Esophagus squamous epithelium (tissue), 5 donors: ENCODE measurements at regions not wholly inside any gene's neighbourhood (a gene's known extent, or its start where the extent isn't known, plus 50 kb on each side); places are given as distances from the start of the nearest gene placed in this dataset.

Experiments
- DNase-seq: peaks from one replicate; lab custom pipeline; 2025; lab: John Stamatoyannopoulos, UW
- H3K27ac ChIP-seq, 4 donors: fragments of 200-600 bp; sonication (generic); one replicate each; pipeline ENCODE4 v1.5.1; 2016 to 2019; ENCODE audit warnings: mild to moderate bottlenecking in 1 of 4
- H3K27me3 ChIP-seq, 4 donors: fragments of 200-600 bp; sonication (generic); 1 replicate in 3 of 4; 2 replicates in 1 of 4; pipeline versions ENCODE4 v1.5.1 to v1.6.0; 2017 to 2021; ENCODE audit warnings: antibody characterized with exemption in 1 of 4
- H3K36me3 ChIP-seq, 3 donors: fragments of 200-600 bp; sonication (generic); one replicate each; pipeline ENCODE4 v1.5.1; 2016 to 2019
- H3K4me1 ChIP-seq, 3 donors: fragments of 200-600 bp; sonication (generic); one replicate each; pipeline ENCODE4 v1.5.1; 2017 to 2019
- H3K4me3 ChIP-seq, 4 donors: fragments of 200-600 bp; sonication (generic); 1 replicate in 3 of 4; 2 replicates in 1 of 4; pipeline ENCODE4 v1.5.1; 2016 to 2019; ENCODE audit warnings: mild to moderate bottlenecking in 2 of 4, moderate library complexity in 1 of 4
- H3K9me3 ChIP-seq, 3 donors: fragments of 200-600 bp; sonication (generic); one replicate each; pipeline ENCODE4 v1.5.1; 2016 to 2019
- POLR2A ChIP-seq, 4 donors: fragments of 450-650 bp; IDR thresholded peaks; one replicate each; pipeline ENCODE4 v1.6.1; 2017; ENCODE audit warnings: antibody characterized with exemption in 4 of 4, mild to moderate bottlenecking in 4 of 4, moderate library complexity in 3 of 4
- WGBS, 2 donors: methylation state at CpG; one replicate each; pipeline ENCODE4 v1.1.5; 2018; 5-methylcytosine and 5-hydroxymethylcytosine counted together
- intact Hi-C: fragments of 100-400 bp; cut with DNase I; formaldehyde crosslinking; loops from one replicate; pipeline ENCODE4 v1.15.0; 2022
- TF ChIP-seq, protein P1 (sequence below), 6 experiments: fragments of 450-650 bp in 4 of 6; fragments of 200-600 bp in 2 of 6; sonication (generic) in 2 of 6; IDR thresholded peaks; one replicate each; pipeline ENCODE4 v1.5.1; 2016 to 2019; ENCODE audit warnings: antibody characterized with exemption in 6 of 6, mild to moderate bottlenecking in 4 of 6, moderate library complexity in 4 of 6
- donor health status: DM: yes; HTN: yes; CAD: no.

DNA sequence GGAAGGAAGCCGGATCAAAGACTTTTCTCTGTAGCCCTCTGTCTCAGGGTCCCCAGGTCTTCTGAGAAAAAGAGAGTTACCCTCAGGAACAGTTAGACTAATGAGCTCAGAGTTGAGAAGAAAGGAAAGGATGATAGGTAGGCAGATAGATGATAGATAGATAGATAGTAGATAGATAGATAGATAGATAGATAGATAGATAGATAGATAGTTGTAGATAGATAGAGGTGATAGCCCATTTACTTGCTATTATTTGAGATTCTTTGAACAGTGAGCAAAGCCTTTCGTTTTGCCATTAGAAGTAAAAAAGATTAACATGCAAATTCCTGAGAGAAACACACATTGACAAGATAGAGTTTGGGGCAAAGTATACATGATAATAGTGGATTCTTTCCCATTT, 86.9 kb upstream of the KIT start:
- peaks cover 0 to 20% (median 0%) of the 10 kb centered on the region in 3 donors for H3K4me1 ChIP-seq
- no peak overlapping the region for H3K27ac ChIP-seq
- H3K4me3 ChIP-seq = no peak overlapping the region
- DNase-seq = no peak
- H3K36me3 ChIP-seq = no peaks in the 10 kb centered on the region
- TF ChIP-seq, protein P1, sequence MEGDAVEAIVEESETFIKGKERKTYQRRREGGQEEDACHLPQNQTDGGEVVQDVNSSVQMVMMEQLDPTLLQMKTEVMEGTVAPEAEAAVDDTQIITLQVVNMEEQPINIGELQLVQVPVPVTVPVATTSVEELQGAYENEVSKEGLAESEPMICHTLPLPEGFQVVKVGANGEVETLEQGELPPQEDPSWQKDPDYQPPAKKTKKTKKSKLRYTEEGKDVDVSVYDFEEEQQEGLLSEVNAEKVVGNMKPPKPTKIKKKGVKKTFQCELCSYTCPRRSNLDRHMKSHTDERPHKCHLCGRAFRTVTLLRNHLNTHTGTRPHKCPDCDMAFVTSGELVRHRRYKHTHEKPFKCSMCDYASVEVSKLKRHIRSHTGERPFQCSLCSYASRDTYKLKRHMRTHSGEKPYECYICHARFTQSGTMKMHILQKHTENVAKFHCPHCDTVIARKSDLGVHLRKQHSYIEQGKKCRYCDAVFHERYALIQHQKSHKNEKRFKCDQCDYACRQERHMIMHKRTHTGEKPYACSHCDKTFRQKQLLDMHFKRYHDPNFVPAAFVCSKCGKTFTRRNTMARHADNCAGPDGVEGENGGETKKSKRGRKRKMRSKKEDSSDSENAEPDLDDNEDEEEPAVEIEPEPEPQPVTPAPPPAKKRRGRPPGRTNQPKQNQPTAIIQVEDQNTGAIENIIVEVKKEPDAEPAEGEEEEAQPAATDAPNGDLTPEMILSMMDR (IDR thresholded peaks at IDR 0.05) = no peak
- TF ChIP-seq POLR2A (IDR thresholded peaks at IDR 0.05) = no peak
- H3K27me3 ChIP-seq = no peaks in the 10 kb centered on the region
- H3K9me3 ChIP-seq = no peaks in the 10 kb centered on the region
- 56 to 71% methylated on average over 2 of the region's 2 CpGs for WGBS, 2 donors
- intact Hi-C loops = no loop called here

GRCh38 chr4:54571293-54572151, 86.2 kb upstream of the KIT start:
- H3K9me3 ChIP-seq = no peaks in the 10 kb centered on the region
- WGBS, 2 donors = 80 to 82% methylated on average over 11 to 12 of the region's 12 CpGs
- no peak for DNase-seq
- H3K4me1 ChIP-seq = peaks cover 0 to 16% (median 0%) of the 10 kb centered on the region in 3 donors
- TF ChIP-seq POLR2A (IDR thresholded peaks at IDR 0.05) = no peak
- TF ChIP-seq, protein P1 (IDR thresholded peaks at IDR 0.05) = no peak
- no peak overlapping the region for H3K27ac ChIP-seq
- H3K36me3 ChIP-seq = no peaks in the 10 kb centered on the region
- intact Hi-C loops = no loop called here
- no peak overlapping the region for H3K4me3 ChIP-seq
- H3K27me3 ChIP-seq = no peaks in the 10 kb centered on the region

- H3K27ac ChIP-seq = no peak overlapping the region
- no peak for TF ChIP-seq POLR2A (IDR thresholded peaks at IDR 0.05)
- TF ChIP-seq, protein P1 (IDR thresholded peaks at IDR 0.05) = no peak
- H3K4me1 ChIP-seq = peaks cover 0 to 9% (median 0%) of the 10 kb centered on the region in 3 donors
- no peaks in the 10 kb centered on the region for H3K27me3 ChIP-seq
- H3K36me3 ChIP-seq = no peaks in the 10 kb centered on the region
- H3K9me3 ChIP-seq = no peaks in the 10 kb centered on the region
- intact Hi-C loops = no loop called here
- H3K4me3 ChIP-seq = no peak overlapping the region
- no peak for DNase-seq
Measured at GRCh38 chr4:54572152-54572542, 85.6 kb upstream of the KIT start.

DNA sequence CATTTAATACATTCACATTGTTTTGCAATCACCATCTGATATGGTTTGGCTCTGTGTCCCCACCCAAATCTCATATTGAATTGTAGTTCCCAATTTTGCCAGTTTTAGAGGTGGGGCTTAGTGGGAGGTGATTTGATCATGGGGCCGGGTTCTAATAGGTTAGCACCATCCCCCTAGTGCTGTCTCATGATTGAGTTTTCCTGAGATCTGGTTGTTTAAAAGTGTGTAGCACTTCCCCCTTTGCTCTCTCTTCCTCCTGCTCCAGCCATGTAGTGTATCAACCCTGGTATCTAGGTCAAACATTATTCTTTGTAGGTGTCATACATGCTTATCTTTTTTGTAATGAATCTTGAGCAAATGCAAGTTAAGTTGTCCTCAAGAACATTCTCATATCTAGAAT, 83.3 kb upstream of the KIT start:
- H3K27me3 ChIP-seq = no peaks in the 10 kb centered on the region
- no peak overlapping the region for H3K27ac ChIP-seq
- H3K9me3 ChIP-seq = no peaks in the 10 kb centered on the region
- TF ChIP-seq, protein P1 (IDR thresholded peaks at IDR 0.05) = no peak
- TF ChIP-seq POLR2A (IDR thresholded peaks at IDR 0.05) = no peak
- H3K4me1 ChIP-seq = no peaks in the 10 kb centered on the region
- no peak overlapping the region for H3K4me3 ChIP-seq
- intact Hi-C loops = no loop called here
- WGBS, 2 donors = 75 to 78% methylated on average over 1 of the region's 1 CpG
- no peaks in the 10 kb centered on the region for H3K36me3 ChIP-seq
- no peak for DNase-seq

DNA sequence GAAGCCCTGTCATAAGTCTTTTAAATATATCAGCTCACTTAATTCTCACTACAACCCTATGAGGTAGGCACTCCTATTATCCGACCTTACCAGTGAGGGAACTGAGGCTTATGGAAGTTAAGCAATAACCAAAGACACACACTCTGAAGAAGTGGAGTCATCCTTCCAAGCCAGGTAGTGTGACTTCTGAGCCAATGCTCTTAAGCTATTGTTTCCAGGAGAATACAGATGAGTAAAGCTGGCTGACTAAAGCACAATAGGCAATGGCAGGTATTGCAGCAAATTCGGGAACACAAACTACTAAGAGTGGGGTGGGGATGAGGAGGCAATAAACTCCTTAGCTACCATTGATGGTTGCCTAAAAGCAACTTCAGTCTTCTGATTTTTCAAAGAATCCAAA, 81.8 kb upstream of the KIT start:
- Histone ChIP-seq H3K36me3 (no peaks in the 10 kb centered on the region), H3K4me1 (no peaks in the 10 kb centered on the region), H3K9me3 (no peaks in the 10 kb centered on the region), H3K4me3 (no peak overlapping the region), H3K27me3 (no peaks in the 10 kb centered on the region), H3K27ac (no peak overlapping the region)
- 53 to 82% methylated on average over 2 of the region's 2 CpGs for WGBS, 2 donors
- intact Hi-C loops = no loop called here
- no peak for TF ChIP-seq POLR2A (IDR thresholded peaks at IDR 0.05)
- TF ChIP-seq, protein P1 (IDR thresholded peaks at IDR 0.05) = no peak
- DNase-seq = no peak
